ENCODE measurements at regions not wholly inside any gene's neighbourhood (a gene's known extent, or its start where the extent isn't known, plus 50 kb on each side); places are given as distances from the start of the nearest gene placed in this dataset.
A peak's percentile ranks its signal among the peaks of the same experiment; 100 is the strongest.

GRCh38 chr3:189455641-189456417, 175.4 kb upstream of the TP63 start:
- no peak overlapping the region for H4K8ac ChIP-seq (ENCODE audit: low read depth, low read length)
- no peak overlapping the region for H3K4me2 ChIP-seq (ENCODE audit: low read length)
- H3K9me3 ChIP-seq (ENCODE audit: insufficient read depth, low read depth, low read length), result peaks cover 2% of the 10 kb centered on the region
- no peak overlapping the region for H2AFZ ChIP-seq (ENCODE audit: insufficient read depth, low read length, poor library complexity)
- no peak for DNase-seq
- no peak overlapping the region for H3K4me3 ChIP-seq (ENCODE audit: low read depth, low read length)
- H2AK5ac ChIP-seq (ENCODE audit: low read length), result no peak overlapping the region
- no peak overlapping the region for H3K27ac ChIP-seq (ENCODE audit: low read depth, low read length)
- no peak overlapping the region for H4K91ac ChIP-seq (ENCODE audit: low read depth, low read length)
- no peak overlapping the region for H3K9ac ChIP-seq (ENCODE audit: low read length)
- no peak overlapping the region for H3K14ac ChIP-seq (ENCODE audit: low read length)
- no peak overlapping the region for H2BK5ac ChIP-seq (ENCODE audit: low read depth, low read length, poor library complexity)
- H3K79me1 ChIP-seq (ENCODE audit: low read length), result no peaks in the 10 kb centered on the region
- no peak overlapping the region for H2BK12ac ChIP-seq (ENCODE audit: low read length)
- H3K36me3 ChIP-seq (ENCODE audit: control insufficient read depth in 1 of 2, insufficient read depth in 2 of 2, low read length in 2 of 2), result peaks cover 0 to 2% of the 10 kb centered on the region in 2 experiments
- no peak overlapping the region for H2BK120ac ChIP-seq (ENCODE audit: insufficient read depth, low read length, poor library complexity)
- H4K12ac ChIP-seq (ENCODE audit: low read depth, low read length), result no peak overlapping the region
- no peaks in the 10 kb centered on the region for H3K79me2 ChIP-seq (ENCODE audit: control insufficient read depth, insufficient read depth, low read length, poor library complexity)
- no CpG with 5 or more reads among the region's 6 CpGs for WGBS (ENCODE audit: extremely low coverage, insufficient coverage, insufficient read length)
- no peak overlapping the region for H3K18ac ChIP-seq (ENCODE audit: low read length)
- H3K4ac ChIP-seq (ENCODE audit: low read depth, low read length), result no peak overlapping the region
- peaks cover 0 to 8% of the 10 kb centered on the region in 2 experiments for H3K4me1 ChIP-seq (ENCODE audit: control insufficient read depth in 1 of 2, insufficient read depth in 2 of 2, low read length in 2 of 2)
- H3K27me3 ChIP-seq (ENCODE audit: insufficient read depth, low read length), result no peaks in the 10 kb centered on the region
- H3K23ac ChIP-seq (ENCODE audit: low read length), result no peak overlapping the region

GRCh38 chr3:189457201-189457607, 174.0 kb upstream of the TP63 start:
- no CpG with 5 or more reads among the region's 7 CpGs for WGBS (ENCODE audit: extremely low coverage, insufficient coverage, insufficient read length)
- peak; percentile 6 to 54 for DNase-seq
- H3K4ac ChIP-seq (ENCODE audit: low read depth, low read length), result no peak overlapping the region
- H3K27me3 ChIP-seq (ENCODE audit: insufficient read depth, low read length), result no peaks in the 10 kb centered on the region
- peaks cover 0 to 8% of the 10 kb centered on the region in 2 experiments for H3K4me1 ChIP-seq (ENCODE audit: control insufficient read depth in 1 of 2, insufficient read depth in 2 of 2, low read length in 2 of 2)
- H3K79me1 ChIP-seq (ENCODE audit: low read length), result no peaks in the 10 kb centered on the region
- no peak overlapping the region for H4K91ac ChIP-seq (ENCODE audit: low read depth, low read length)
- H3K4me3 ChIP-seq (ENCODE audit: low read depth, low read length), result no peak overlapping the region
- H3K79me2 ChIP-seq (ENCODE audit: control insufficient read depth, insufficient read depth, low read length, poor library complexity), result no peaks in the 10 kb centered on the region
- H3K9ac ChIP-seq (ENCODE audit: low read length), result no peak overlapping the region
- no peak overlapping the region for H4K8ac ChIP-seq (ENCODE audit: low read depth, low read length)
- no peak overlapping the region for H2BK12ac ChIP-seq (ENCODE audit: low read length)
- no peak overlapping the region for H3K4me2 ChIP-seq (ENCODE audit: low read length)
- no peak overlapping the region for H3K27ac ChIP-seq (ENCODE audit: low read depth, low read length)
- H3K14ac ChIP-seq (ENCODE audit: low read length), result no peak overlapping the region
- peaks cover 0 to 2% of the 10 kb centered on the region in 2 experiments for H3K36me3 ChIP-seq (ENCODE audit: control insufficient read depth in 1 of 2, insufficient read depth in 2 of 2, low read length in 2 of 2)
- H3K23ac ChIP-seq (ENCODE audit: low read length), result no peak overlapping the region
- H3K18ac ChIP-seq (ENCODE audit: low read length), result no peak overlapping the region
- H2BK120ac ChIP-seq (ENCODE audit: insufficient read depth, low read length, poor library complexity), result no peak overlapping the region
- peaks cover 6% of the 10 kb centered on the region for H3K9me3 ChIP-seq (ENCODE audit: insufficient read depth, low read depth, low read length)
- H2AK5ac ChIP-seq (ENCODE audit: low read length), result no peak overlapping the region
- H2AFZ ChIP-seq (ENCODE audit: insufficient read depth, low read length, poor library complexity), result no peak overlapping the region
- no peak overlapping the region for H4K12ac ChIP-seq (ENCODE audit: low read depth, low read length)
- H2BK5ac ChIP-seq (ENCODE audit: low read depth, low read length, poor library complexity), result no peak overlapping the region

GRCh38 chr3:189457631-189458412, 173.4 kb upstream of the TP63 start:
- Histone ChIP-seq H3K4ac (ENCODE audit: low read depth, low read length) (no peak overlapping the region), H3K18ac (ENCODE audit: low read length) (no peak overlapping the region), H2AFZ (ENCODE audit: insufficient read depth, low read length, poor library complexity) (no peak overlapping the region), H3K4me3 (ENCODE audit: low read depth, low read length) (no peak overlapping the region), H2BK5ac (ENCODE audit: low read depth, low read length, poor library complexity) (no peak overlapping the region), H2BK12ac (ENCODE audit: low read length) (no peak overlapping the region), H3K79me1 (ENCODE audit: low read length) (no peaks in the 10 kb centered on the region), H4K12ac (ENCODE audit: low read depth, low read length) (no peak overlapping the region), H3K27me3 (ENCODE audit: insufficient read depth, low read length) (no peaks in the 10 kb centered on the region), H4K8ac (ENCODE audit: low read depth, low read length) (no peak overlapping the region), H3K9ac (ENCODE audit: low read length) (no peak overlapping the region), H2BK120ac (ENCODE audit: insufficient read depth, low read length, poor library complexity) (no peak overlapping the region), H3K4me2 (ENCODE audit: low read length) (no peak overlapping the region), H3K14ac (ENCODE audit: low read length) (no peak overlapping the region), H3K9me3 (ENCODE audit: insufficient read depth, low read depth, low read length) (peaks cover 6% of the 10 kb centered on the region), H3K23ac (ENCODE audit: low read length) (no peak overlapping the region), H2AK5ac (ENCODE audit: low read length) (no peak overlapping the region), H3K36me3 (ENCODE audit: control insufficient read depth in 1 of 2, insufficient read depth in 2 of 2, low read length in 2 of 2) (peaks cover 0 to 2% of the 10 kb centered on the region in 2 experiments), H4K91ac (ENCODE audit: low read depth, low read length) (no peak overlapping the region), H3K4me1 (ENCODE audit: control insufficient read depth in 1 of 2, insufficient read depth in 2 of 2, low read length in 2 of 2) (peaks cover 0 to 8% of the 10 kb centered on the region in 2 experiments), H3K79me2 (ENCODE audit: control insufficient read depth, insufficient read depth, low read length, poor library complexity) (no peaks in the 10 kb centered on the region), H3K27ac (ENCODE audit: low read depth, low read length) (no peak overlapping the region)
- WGBS (ENCODE audit: extremely low coverage, insufficient coverage, insufficient read length), result no CpG with 5 or more reads among the region's 9 CpGs
- DNase-seq, result no peak

GRCh38 chr3:189458528-189458927, 172.7 kb upstream of the TP63 start:
- H3K4me1 ChIP-seq (ENCODE audit: control insufficient read depth in 1 of 2, insufficient read depth in 2 of 2, low read length in 2 of 2), result peaks cover 0 to 8% of the 10 kb centered on the region in 2 experiments
- no peaks in the 10 kb centered on the region for H3K27me3 ChIP-seq (ENCODE audit: insufficient read depth, low read length)
- no peak overlapping the region for H3K27ac ChIP-seq (ENCODE audit: low read depth, low read length)
- DNase-seq, result peak; percentile 98 to 99
- no peak overlapping the region for H3K9ac ChIP-seq (ENCODE audit: low read length)
- no peaks in the 10 kb centered on the region for H3K79me2 ChIP-seq (ENCODE audit: control insufficient read depth, insufficient read depth, low read length, poor library complexity)
- no peak overlapping the region for H2BK120ac ChIP-seq (ENCODE audit: insufficient read depth, low read length, poor library complexity)
- no peak overlapping the region for H3K14ac ChIP-seq (ENCODE audit: low read length)
- no CpG with 5 or more reads among the region's 7 CpGs for WGBS (ENCODE audit: extremely low coverage, insufficient coverage, insufficient read length)
- H4K8ac ChIP-seq (ENCODE audit: low read depth, low read length), result no peak overlapping the region
- H2AK5ac ChIP-seq (ENCODE audit: low read length), result no peak overlapping the region
- no peak overlapping the region for H3K23ac ChIP-seq (ENCODE audit: low read length)
- no peak overlapping the region for H3K4ac ChIP-seq (ENCODE audit: low read depth, low read length)
- no peak overlapping the region for H3K4me2 ChIP-seq (ENCODE audit: low read length)
- H3K4me3 ChIP-seq (ENCODE audit: low read depth, low read length), result no peak overlapping the region
- no peak overlapping the region for H3K18ac ChIP-seq (ENCODE audit: low read length)
- peaks cover 6% of the 10 kb centered on the region for H3K9me3 ChIP-seq (ENCODE audit: insufficient read depth, low read depth, low read length)
- no peak overlapping the region for H4K91ac ChIP-seq (ENCODE audit: low read depth, low read length)
- H2BK5ac ChIP-seq (ENCODE audit: low read depth, low read length, poor library complexity), result no peak overlapping the region
- H3K79me1 ChIP-seq (ENCODE audit: low read length), result no peaks in the 10 kb centered on the region
- H3K36me3 ChIP-seq (ENCODE audit: control insufficient read depth in 1 of 2, insufficient read depth in 2 of 2, low read length in 2 of 2), result peaks cover 0 to 2% of the 10 kb centered on the region in 2 experiments
- H2BK12ac ChIP-seq (ENCODE audit: low read length), result no peak overlapping the region
- no peak overlapping the region for H2AFZ ChIP-seq (ENCODE audit: insufficient read depth, low read length, poor library complexity)
- no peak overlapping the region for H4K12ac ChIP-seq (ENCODE audit: low read depth, low read length)
